ENCODE measurements at regions not wholly inside any gene's neighbourhood (a gene's known extent, or its start where the extent isn't known, plus 50 kb on each side); places are given as distances from the start of the nearest gene placed in this dataset.

DNA sequence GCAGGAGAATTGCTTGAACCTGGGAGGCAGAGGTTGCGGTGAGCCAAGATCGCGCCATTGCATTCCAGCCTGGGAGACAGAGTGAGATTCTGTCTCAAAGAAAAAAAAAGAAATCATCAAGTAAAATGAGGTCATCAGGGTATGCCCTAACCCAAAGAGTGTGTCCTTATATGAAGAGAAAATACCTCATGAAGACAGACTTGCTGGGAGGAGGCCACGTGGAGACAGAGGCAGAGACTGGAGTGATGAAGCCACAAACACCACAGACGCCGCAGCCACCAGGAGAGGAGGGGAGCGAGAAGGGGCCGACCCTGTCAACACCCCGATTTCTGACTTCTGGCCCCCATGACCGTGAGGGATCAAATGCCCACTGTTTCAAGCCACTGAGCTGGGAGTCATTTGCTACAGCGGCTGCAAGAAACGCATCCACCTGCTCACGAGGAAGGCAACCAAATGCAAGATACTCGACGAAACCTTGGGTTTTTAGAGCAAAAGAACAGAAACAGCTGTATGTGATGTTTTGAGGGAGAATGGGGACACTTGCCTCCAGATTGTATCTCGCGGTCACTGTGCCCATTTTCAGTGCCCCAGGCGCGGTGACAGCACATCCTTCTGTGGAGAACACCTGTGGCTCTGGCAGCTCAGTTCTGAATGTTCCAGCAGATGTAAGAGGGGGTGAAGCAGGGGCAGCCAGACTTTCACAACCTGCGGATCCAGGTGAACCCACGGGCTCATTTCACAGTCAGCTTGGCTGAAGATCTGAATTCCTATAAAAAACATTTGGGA, 1317.2 kb downstream of the TBC1D22A start:
- TF ChIP-seq POLR2AphosphoS5 (IDR thresholded peaks at IDR 0.05; ENCODE audit: low read depth, low read length): no peak
- no peak for TF ChIP-seq POLR2A (IDR thresholded peaks at IDR 0.05; ENCODE audit: low read depth, low read length)
- no peak for TF ChIP-seq TAF1 (IDR thresholded peaks at IDR 0.05; ENCODE audit: low read depth, low read length)

Data from GM12891 (cell line).